Left renal cortex interstitium (tissue), 4 donors: ENCODE measurements at regions not wholly inside any gene's neighbourhood (a gene's known extent, or its start where the extent isn't known, plus 50 kb on each side); places are given as distances from the start of the nearest gene placed in this dataset.
A peak's percentile ranks its signal among the peaks of the same experiment; 100 is the strongest.
"Not testable (repeated sequence)": the region's sequence is repeated elsewhere in the genome, so short reads cannot be mapped to it uniquely, and the experiment has no call there.

ENCODE experiments used
- DNase-seq, 4 donors: peaks; one replicate each; pipeline ENCODE4 v3.0.0-alpha.2; 2013; ENCODE audit warnings: low read depth in 4 of 4, low spot score in 2 of 4, missing footprints in 1 of 4

GRCh38 chr4:97412331-97412730 lies 730.9 kb downstream of the STPG2 start:
- no peak for DNase-seq

GRCh38 chr4:97414161-97414560 lies 729.1 kb downstream of the STPG2 start:
- no peak for DNase-seq

DNA sequence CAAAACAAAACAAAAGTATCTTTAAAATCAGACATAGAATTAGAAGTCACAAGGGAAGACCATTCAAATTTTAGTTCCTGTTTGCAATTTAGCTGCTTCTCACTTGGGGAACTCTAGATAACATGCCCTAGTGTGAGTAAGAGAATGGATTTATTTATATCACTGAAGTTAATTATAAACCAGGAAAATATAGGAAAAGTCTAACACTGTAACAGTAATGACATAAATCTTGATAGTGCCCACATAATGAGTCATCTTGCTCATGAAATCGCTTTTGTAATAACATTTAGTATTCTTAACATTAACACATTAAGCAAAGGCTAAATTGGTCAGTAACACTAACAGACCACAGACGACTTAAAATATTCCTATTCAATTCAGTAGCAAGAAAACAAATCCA lies 710.7 kb downstream of the STPG2 start:
- no peak for DNase-seq

DNA sequence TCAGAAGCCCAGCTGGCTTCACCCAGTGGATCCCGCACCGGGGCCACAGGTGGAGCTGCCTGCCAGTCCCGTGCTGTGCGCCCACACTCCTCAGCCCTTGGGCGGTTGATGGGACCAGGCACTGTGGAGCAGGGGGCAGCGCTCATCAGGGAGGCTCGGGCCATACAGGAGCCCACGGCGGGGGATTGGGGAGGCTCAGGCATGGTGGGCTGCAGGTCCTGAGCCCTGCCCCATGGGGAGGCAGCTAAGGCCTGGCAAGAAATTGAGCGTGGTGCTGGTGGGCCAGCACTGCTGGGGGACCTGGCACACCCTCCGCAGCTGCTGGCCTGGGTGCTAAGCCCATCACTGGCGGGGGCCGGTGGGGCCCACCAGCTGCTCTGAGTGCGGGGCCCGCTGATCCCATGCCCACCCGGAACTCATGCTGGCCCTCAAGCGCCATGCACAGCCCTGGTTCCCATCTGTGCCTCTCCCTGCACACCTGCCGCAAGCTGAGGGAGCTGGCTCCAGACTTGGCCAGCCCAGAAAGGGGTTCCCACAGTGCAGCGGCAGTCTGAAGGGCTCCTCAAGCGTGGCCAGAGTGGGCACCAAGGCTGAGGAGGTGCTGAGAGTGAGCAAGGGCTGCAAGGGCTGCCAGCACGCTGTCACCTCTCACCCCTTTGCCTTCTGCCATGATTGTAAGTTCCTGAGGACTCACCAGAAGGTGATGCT lies 705.1 kb downstream of the STPG2 start:
- DNase-seq = not testable (repeated sequence)

DNA sequence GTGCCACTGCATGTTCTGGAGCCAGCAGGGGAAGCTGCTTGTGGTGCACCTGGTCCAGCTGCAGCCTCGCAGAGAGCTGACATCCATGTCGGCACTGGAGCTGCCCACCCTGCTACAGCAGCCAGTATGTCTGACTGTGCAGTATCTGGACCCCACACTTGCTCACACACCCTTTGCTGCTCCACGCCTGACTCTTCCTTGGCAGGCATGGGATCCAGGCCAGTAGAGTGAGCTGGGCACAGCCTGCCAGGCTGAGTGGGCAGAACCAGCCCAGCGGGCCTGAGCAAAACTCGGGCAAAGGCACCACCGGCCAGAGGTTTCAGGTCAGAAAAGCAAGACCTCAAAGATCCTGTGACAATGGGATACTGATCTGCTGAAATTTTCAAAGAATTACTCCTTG lies 690.1 kb downstream of the STPG2 start:
- no peak for DNase-seq

GRCh38 chr4:97457253-97457652 lies 686.0 kb downstream of the STPG2 start:
- peak in 3 of 4 donors; percentile 6 to 23 (median 14) for DNase-seq

DNA sequence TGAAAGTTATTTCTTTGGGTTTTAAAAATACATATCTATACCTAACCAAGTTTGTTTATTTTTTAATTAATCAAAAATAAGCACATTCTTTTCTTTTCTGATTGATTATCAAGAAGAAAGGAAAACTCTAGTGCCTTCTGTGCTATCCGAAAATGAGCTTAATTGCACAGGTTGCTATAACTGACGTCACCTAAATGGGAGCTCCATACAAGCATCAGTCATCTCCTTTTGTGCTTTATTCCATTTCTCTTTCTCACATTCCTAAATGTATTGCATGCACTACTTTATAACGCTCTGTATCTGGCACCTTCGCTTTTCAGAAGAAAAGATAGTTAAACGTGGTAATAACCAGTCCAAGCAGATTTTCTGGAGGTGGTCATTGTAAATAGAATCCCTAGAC lies 675.0 kb downstream of the STPG2 start:
- DNase-seq = no peak

DNA sequence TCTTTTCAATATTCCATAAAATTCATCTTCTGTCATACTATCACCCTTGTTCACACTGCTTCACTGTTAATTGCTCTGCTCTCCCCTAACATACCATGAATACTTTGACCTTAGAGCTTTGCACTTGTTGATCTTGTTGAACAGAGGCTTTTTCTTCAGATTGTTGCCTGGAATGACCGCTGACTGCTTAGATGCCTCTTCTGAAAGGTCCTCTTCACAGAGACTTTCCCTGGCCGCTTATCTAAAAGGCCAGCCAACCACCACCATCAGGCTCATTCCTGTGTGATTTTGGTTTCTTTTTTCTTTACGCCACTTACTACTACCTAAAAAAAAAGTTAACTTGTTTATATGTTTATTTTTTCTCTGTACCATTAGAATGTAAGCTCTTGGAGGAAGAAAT lies 667.7 kb downstream of the STPG2 start:
- DNase-seq = no peak

DNA sequence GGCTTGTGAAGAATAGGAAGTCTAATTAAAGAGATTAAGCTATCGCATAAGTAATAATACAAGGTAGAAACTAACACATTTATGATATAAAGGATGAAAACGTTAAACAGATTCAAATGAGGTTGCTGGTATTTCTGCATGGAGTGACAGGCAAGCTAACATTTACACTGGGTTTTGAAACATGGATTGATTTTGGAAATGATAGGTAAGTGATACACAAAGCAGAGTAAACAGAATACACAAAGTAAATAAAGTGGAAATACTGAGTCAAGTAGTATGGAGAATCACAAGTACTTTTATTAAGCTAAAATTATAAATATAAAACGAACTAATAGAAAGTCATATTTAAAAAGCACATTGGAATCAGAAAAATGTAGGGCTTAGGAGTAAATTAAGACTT lies 665.3 kb downstream of the STPG2 start:
- DNase-seq = no peak

DNA sequence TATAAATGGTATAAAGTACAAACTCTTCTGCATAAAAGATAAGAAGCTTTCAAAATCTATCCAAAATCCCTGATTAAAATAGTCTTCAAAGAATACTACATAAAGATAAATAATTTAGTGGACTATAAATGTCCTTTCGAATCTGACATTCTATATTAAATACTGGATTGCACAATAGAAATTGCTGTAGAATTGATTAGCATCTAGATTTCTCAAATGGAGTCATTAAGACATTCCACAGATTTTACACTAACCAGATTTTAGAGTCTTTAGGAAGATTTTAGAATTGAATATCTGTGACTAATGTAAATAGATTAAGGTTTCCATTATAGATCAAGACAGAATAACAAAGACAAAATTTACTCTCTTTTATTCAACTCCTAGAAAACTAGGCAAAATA lies 663.9 kb downstream of the STPG2 start:
- DNase-seq = no peak

- no peak for DNase-seq
Measured at GRCh38 chr4:97491856-97492255, 651.4 kb downstream of the STPG2 start.

GRCh38 chr4:97493815-97494518 lies 649.3 kb downstream of the STPG2 start:
- no peak for DNase-seq

GRCh38 chr4:97496298-97496873 lies 646.9 kb downstream of the STPG2 start:
- DNase-seq = no peak

DNA sequence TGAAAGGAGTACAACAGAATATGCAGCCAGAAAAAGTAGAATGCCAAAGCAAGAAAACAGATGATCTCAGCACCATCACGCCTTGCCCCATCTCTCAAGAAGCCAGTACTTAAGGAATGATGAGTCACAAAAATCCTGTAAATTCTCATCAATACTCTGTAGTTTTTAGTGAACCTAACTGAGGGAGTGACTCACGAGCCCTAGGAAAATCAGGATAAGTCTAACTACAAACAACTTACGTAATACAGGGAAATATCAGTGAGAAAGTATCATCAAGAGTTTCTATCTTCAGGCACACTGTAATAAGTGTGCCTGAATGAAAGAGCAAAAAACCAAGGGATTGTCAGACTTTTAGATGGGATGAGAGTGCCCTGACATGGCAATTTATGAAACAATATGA lies 644.4 kb downstream of the STPG2 start:
- no peak for DNase-seq

DNA sequence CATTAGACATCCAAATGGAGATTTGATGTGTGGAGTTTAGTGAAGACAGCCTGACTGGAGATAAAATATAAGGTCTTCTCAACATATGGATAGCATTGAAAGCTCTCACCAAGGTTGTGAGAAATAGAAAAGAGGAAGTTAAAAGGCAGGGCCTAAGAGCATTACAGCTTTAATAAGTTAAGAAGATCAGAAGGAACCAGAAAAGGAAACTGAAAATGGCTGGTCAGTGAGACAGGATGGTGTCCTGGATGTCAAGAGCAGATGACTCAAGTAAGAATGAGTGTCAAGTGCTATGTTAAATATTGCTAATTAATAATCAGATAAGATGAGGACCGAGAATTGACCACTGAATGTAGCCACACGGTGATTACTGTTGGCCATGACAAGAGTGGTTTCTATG lies 642.9 kb downstream of the STPG2 start:
- DNase-seq = no peak

- DNase-seq = no peak
Measured at GRCh38 chr4:97504713-97505112, 638.6 kb downstream of the STPG2 start.

- no peak for DNase-seq
Measured at GRCh38 chr4:97507587-97508245, 635.6 kb downstream of the STPG2 start.
